GM18499 (cell line): ENCODE measurements at regions not wholly inside any gene's neighbourhood (a gene's known extent, or its start where the extent isn't known, plus 50 kb on each side); places are given as distances from the start of the nearest gene placed in this dataset.
"Not testable (repeated sequence)": the region's sequence is repeated elsewhere in the genome, so short reads cannot be mapped to it uniquely, and the experiment has no call there.

Experiments
- ATAC-seq: cut with Tn5 transposase; IDR thresholded peaks from one replicate; pipeline ENCODE4 v1.9.1; 2021; ENCODE audit warnings: moderate number of reproducible peaks; ENCODE audit not compliant: insufficient read depth, unreplicated experiment

DNA sequence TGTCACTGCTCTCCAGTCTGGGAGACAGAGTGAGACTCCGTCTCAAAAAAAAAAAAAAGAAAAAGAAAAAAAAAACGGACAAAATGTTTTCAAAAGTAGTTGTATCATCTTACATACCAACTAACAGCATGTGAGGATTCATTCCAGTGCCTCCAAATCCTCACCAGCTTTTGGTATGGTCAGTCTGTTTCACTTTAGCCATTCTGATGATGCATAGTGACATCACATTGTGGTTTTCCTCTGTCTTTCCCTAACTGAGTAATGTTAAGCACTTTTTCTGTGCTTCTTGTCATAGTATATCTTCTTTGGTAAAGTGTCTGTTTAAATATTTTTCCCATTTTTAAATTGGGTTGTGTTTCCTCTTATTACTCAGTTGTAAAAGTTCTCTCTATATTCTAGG is 251.4 kb upstream of the CTBP2 start:
- no peak for ATAC-seq

DNA sequence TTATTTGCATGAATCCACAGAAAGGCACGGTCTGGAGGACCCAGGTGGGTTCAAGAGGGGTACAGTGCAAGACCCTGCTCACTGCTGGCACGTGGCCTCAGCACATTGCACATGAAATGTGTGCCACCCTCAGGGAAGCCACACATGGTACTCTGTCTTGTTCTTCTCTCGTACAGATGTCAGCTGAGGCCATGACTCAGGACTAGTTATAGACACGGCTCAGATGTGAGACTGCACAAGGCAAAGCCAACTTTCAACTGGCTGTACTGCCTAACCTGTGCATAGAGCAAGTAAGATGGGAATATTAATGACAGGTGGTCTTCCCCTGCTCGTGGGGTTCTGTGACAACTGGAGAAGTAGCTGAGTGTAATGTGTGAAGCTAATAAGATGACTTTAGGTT is 249.4 kb upstream of the CTBP2 start:
- ATAC-seq: no peak

DNA sequence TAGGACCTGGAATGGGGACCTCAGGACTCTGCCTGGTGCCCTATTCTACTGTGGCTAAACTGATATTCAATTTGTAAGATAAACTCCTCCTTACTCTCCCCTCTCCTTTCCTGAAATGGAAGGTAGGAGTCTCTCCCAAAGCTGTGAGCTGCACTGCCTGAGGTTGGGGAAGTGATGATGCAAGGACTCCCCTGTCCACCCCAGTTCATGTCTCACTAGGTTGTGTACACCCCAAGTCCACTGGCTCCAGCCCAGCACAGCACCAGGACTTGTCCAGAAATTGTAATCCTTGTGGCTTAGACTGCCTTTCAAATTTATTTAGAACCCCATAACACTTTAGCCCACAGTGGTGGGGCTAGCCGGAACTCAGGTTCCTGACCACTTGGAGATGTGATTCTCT is 247.2 kb upstream of the CTBP2 start:
- ATAC-seq: no peak

DNA sequence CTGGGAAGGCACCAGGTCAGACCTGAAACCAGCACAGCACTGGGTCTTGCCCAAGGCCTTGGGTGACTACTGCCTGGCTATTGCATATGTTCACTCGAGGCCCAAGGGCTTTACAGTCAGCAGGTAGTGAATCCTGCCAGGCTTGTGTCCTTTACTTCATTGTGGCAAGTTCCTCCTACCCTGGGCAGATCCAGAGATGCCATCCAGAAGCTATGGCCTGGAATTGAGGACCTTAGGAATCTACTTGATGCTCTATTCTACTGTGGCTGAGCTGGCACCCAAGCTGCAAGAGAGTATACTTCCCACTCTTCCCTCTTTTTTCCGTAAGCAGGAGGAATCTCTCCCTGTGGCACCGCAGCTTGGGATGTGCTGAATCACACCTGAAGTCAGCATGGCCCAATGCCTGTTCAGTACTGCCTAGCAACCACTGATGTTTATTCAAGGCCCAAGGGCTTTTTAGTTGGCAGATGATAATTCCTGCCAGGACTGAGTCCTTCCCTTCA is 246.7 kb upstream of the CTBP2 start:
- ATAC-seq: no peak

DNA sequence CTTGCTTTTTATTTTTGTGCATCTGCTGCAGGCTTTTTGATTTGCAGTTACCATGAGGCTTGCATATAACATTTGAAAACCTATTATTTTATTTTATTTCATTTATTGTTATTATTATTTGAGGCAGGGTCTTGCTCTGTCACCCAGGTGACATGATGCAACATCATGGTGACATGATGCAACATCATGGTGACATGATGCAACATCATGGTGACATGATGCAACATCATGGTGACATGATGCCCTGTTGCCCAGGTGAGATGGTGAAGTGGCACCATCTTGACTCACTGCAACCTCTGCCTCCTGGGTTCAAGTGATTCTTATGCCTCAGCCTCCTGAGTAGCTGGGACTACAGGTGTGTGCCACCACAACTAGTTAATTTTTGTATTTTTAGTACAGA is 244.5 kb upstream of the CTBP2 start:
- ATAC-seq: not testable (repeated sequence)

DNA sequence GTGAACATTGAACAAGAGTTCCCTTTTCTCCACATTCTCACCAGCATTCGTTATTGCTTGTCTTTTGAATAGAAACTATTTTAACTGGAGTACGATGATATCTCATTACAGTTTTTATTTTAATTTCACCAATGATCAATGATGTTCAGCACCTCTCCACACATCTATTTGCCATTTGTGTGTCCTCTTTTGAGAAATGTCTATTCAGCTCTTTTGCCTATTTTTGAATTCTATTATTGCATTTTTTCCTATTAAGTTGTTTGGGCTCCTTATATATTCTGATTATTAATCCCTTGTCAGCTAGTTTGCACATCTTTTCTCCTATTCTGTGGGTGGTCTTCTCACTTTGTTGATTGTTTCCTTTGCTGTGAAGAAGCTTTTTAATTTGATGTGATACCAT is 241.1 kb upstream of the CTBP2 start:
- ATAC-seq: no peak

DNA sequence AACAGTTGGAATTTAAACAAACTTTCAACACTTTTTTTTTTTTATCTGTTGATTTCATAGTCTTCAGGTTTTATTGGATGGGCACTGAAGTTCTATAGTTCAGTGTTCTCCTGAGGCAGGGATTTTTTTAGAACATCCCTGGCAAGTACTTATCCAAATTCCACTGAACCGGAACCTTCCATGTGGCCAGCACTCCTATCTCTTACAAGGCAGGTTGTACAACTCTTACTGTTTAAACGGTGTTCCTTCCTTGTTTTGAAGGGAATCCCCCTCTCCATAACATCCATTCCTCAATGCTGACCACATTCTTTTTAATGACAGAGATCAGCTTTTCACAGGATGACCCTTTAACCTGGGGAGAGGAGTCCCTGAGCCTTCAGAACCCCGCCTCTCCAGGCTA is 238.9 kb upstream of the CTBP2 start:
- ATAC-seq: no peak

DNA sequence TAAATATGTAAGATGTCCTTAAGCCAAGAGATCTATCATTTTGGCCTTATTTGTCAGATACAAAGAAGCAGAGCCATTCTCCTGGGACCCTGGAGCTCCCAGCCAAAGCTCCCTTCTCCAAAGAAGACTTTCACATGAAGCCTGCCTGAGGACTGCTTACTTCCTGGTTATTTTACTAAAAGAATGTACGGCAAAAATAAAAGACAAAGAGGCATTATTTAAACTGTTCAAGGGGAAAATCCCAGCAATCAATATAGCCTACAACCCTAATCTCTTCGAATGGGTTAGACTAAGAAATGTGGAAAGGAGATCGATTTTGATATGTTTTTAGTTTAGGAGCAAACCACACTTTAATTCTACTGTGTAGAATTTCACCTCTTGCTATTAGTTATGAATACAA is 237.9 kb upstream of the CTBP2 start:
- ATAC-seq: no peak

DNA sequence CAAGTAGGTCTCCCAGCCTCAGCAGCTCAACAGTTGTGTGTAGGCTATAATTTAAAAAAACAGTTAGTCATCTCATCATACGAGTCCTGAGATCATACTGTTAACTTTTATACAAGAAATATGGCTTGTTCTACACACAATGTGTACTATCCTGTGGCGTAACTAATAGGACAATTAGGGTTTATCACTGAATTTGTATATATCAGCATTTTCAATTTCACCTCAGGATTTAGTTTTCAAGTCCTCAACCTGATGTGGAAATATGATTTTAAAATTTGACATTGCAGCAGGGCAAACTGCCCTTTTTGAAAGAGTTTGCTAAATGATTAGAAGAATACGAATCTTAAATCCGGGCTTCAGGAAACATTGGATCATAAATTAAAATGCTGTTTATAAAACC is 237.2 kb upstream of the CTBP2 start:
- no peak for ATAC-seq

DNA sequence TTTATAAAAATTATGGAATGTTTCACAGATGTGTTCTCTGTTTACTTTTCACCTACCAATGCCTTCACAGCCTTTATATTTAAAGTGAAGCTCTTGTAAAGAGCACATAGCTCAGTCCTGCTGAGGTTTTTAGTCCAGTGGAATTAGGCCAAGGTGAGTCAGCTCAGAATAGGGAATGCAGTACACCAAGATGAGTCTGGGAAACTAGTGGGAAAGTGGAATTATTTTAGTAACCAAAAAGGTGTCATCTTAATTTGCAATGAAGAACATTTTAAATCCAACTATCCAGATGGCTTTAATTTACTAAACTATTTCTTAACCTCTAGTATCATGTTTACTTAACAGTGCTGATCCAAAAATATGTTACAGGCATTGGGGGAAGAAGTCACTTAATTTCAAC is 236.3 kb upstream of the CTBP2 start:
- no peak for ATAC-seq

DNA sequence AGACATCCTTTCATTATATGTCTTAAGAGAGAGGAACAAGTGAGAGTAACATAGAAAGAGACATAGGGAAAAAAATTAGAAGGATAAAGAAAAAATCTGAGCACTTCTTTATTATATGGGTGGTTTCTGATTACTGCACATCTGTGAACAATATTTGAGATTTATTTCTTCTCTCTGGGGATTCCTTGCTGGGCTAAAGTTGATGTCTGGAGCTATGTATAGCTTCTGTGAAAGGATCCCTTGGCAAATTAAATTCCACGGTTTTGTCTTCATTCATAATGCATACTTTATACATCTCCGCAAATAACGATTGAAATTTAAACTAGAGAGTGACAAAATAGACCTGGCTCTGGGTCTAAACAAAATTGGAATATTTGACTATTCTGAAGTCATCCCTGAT is 232.2 kb upstream of the CTBP2 start:
- no peak for ATAC-seq

DNA sequence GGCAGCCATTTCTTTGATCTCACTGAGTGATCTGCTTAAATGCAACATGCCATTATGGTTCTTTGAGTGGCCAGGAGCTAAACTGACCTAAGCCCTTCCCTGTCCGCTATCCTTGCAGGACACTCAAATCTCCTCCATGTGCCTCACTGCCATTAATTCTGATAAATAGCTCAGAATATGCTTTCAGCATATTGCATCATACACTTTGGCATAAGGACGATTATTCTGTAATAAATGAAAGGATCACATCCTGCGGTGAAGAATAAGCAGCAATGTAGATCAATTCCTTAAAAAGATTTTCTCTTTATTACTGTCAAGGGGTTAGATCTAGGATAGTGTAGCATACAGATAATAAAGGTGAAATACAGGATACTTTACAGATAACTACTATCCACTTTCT is 231.8 kb upstream of the CTBP2 start:
- ATAC-seq: no peak

DNA sequence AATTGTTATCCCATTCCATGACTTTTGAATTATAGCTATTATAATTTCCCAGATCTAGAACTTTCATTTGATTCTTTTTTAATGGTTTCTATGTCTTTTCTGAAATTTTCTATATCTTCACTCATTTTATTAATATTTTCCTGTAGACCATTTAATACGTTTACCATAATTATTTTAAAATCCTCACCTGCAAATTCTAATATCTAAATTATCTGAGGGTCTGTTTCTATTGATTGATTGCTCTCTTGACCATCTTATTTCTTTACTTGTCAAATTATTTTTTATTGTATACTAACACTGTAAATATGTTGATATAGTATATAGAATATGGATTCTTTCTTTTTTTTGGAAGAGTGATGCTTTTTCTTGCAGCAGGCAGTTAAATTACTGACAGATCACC is 229.3 kb upstream of the CTBP2 start:
- ATAC-seq: no peak

DNA sequence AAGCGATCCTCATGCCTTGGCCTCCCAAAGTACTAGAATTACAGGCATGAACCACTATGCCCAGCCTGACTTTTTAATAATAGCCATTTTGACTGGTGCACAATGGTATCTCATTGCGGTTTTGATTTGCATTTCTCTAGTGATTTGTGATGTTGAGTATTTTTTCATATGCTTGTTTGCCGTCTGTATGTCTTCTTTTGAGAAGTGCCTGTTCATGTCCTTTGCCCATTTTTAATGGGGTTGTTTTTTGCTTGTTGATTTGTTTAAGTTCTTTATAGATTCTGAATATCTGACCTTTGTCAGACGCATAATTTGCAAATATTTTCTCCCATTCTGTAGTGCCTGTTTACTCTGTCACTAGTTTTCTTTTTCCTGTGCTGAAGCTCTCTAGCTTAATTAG is 219.2 kb upstream of the CTBP2 start:
- ATAC-seq: no peak

DNA sequence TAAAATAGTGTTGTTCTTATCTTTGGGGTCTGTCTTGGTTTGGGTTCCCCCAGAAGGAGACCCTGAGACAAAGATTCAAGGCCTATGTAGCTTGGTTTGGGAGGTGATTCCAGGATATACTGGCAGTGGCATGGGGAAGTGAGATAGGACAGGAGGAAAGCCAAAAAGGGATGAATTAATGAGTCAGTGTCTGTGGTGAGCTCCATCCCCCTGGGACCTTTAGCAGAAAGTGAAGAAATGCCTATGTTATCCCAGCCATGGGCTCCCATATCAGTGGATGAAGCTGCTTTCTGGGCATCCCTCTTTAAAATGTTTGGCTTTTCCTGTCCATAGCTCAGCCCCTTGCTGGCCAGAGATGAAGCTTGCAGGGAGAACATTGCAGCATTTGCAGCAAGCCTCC is 217.0 kb upstream of the CTBP2 start:
- ATAC-seq: no peak

DNA sequence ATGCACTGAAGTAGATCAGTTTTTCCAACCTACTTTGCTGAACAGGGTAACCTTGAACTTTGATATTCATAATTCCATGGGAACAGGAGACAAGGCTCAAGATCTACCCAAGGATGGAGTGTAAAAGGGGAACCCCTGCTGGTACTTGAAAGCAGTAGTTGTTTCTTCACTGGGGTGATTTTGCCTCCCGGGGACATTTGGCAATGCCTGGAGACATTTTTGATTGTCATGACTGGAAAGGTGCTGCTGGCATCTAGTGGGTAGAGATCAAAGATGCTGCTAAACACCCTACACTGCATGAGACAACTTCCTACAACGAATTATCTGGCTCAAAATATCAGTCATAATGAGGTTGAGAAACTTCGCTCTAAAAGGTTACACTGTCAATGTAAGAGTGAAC is 214.8 kb upstream of the CTBP2 start:
- no peak for ATAC-seq

DNA sequence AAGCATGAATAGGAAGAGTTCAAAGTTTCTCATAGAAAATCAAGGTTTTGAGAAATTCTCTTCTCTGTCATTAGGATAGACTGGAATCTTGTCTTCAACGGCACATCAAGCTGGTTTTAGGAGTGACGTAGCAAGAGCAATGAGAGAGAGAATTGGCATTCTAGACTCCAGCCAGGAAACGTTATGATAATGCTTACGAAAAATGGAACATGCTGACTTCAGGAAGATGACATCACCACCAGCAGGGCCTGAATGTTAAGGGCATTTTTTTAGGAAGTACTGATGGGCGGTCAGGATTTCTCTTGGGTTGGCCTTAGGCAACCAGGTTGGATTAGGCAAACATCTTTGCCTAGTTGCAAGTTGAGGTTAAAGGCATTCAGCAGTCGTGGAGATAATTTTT is 213.2 kb upstream of the CTBP2 start:
- ATAC-seq: no peak

DNA sequence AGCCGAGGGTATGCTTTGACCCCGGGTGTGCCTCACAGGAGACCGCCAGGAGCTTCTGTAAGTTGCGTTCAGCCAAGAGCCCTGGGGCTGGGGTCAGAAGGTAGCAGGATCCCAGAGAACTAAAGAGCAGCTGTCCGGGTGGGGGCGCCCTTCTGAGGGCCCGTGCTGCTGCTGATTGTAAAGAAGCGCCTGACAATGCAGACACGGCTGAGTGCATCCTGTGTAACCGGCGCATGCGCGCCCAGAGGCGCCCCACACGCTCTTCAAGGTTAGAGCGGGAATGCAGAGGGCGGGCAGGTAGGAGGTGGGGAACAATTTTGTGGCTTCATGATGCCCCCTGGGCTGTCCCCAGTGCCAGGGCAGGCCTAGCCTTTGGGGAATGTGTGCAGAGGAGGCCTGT is 210.2 kb upstream of the CTBP2 start:
- no peak for ATAC-seq

DNA sequence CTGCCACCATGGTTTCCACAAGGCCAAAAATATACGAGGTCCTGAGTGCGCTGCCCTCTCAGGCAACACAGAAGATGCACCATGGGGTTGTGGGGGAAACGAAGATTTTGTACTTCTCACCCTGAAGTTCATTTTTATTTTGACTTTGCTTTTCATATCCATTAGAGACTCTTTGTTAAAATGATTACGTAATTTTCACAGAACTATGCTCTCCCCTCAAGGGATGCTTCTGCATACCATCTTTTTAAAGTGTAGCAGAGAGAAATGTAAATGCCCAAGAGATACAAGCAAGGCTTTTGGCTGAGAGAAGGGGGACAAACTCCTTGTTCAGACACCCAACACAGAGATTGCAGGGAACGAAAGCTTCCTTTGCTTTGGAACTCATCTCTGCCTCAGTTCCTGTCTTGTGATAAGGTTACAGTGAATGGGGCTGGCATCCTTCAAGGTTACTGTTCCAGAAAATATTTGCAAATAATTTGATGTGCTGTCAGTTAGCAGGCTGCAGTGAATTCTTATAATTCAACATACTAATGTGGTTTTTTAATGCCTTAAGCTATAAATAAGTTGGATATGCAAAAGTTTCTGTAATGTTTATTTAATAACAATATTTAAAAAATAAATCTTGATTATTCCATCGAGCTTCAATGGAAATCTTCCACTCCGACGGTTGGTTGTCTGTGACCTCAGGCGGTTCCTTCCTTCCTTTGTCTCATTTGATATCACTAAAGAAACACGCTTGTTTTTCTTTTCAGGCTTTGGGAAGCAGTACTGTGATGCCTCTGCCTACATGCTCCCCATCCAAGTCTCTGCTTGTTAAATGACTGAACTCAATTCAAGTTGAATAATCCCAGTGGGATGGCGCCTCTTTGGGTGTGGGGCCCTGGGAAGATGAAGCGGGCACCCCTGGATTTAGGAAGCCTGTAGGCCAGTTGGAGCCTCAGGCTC is 209.3 kb upstream of the CTBP2 start:
- ATAC-seq: no peak

DNA sequence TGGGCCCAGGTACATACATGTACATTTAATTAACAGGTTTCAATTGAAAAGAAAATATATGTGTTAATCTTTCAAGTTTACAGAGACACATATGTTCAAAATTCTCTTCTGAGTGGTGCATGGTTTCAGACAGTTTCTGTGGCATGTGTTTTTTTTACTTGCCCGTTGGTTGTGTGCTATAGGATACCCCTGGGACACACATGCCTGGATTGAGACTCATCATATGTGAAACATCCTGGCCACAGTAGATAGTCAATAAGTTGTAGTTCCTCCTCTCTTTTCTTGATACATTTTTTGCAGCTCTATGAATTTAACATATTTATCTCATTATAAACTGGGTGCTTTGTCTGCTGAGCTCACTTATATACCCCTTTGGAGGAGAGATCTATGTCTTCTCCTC is 207.8 kb upstream of the CTBP2 start:
- ATAC-seq: no peak

DNA sequence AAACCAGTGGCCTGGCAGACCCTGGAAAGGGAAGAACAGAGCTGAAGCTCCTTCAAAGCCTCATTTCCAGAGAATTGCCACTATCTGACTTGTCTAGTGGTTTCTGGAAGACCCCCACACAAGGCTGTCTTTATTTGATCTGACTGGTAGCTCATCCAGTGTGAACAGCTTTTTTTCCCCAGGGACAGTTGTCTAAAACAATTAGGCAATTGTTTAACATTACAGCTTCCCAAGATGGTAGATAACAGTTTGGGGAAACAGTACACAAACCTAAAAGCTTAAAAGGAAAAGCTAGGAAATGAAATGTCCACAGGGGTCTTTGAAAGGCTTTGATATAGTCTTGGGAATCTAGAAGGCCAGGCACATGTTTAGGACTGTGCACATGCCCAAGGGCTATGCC is 203.4 kb upstream of the CTBP2 start:
- no peak for ATAC-seq

DNA sequence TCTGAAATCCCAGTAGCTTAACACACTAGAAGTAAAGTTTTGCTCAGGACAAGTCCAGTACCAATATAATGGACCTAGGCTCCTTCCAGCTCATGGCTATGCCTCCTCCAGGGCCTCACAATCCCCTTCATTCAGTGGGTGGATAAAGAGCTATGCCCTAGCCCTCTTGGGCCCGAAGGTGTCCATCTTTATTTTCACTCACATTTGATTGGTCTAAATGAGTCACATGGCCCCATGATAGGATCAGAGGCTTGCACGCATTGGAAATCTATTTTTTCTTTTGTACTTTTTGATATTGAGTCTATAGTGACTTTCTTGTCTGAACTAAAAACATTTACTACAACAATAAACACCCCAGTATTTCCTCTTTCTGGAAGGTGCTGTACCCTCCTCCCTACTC is 202.6 kb upstream of the CTBP2 start:
- no peak for ATAC-seq
